HG02588 (cell line): ENCODE measurements at regions not wholly inside any gene's neighbourhood (a gene's known extent, or its start where the extent isn't known, plus 50 kb on each side); places are given as distances from the start of the nearest gene placed in this dataset.

ENCODE experiments used
- ATAC-seq: cut with Tn5 transposase; IDR thresholded peaks from one replicate; pipeline ENCODE4 v1.9.1; 2021; ENCODE audit warnings: mild to moderate bottlenecking, moderate library complexity; ENCODE audit not compliant: unreplicated experiment

DNA sequence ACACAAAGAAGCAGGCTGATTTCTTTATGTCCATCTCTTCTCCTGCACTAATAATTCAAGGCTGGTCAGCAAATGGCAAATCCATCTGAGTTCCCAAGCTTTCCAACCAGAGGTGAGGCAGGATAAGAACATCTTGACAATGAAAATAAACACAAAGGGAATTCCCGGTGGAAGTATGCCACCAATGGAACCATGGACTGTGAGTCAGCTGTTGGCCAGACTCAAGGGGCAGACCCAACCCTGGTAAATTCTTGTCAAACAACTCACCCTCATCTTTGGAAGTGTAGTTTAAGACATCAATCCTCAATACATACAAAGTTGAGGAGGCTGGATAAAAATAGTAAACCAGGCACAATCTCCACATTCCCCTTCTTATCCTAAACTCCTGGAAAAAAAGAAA lies 74.3 kb upstream of the CES5A start:
- ATAC-seq: no peak

- ATAC-seq: no peak
These were observed 73.1 kb upstream of the CES5A start for GRCh38 chr16:55948230-55948629.

GRCh38 chr16:55947366-55947765 lies 72.2 kb upstream of the CES5A start:
- no peak for ATAC-seq

DNA sequence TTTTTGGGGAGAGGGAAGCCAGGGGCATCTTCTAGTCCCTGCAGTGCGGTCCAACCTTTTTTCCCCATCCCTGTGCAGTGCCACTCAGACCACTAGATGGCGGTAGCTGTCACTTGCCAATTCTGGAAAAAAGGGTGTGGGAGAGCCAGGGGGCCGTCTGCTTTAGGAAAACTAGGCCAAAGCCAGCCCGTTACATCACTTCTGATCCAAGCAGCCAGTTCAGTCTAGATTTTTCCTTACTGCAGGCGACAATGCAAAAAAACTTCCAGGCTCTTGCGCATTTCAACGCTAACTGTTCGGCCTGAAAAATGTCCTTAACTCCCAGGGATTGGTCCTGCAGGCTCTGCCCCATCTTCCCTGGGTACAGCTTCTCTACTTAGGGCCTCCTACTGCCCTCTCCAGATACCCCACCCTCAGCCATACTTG lies 69.2 kb upstream of the CES5A start:
- no peak for ATAC-seq

DNA sequence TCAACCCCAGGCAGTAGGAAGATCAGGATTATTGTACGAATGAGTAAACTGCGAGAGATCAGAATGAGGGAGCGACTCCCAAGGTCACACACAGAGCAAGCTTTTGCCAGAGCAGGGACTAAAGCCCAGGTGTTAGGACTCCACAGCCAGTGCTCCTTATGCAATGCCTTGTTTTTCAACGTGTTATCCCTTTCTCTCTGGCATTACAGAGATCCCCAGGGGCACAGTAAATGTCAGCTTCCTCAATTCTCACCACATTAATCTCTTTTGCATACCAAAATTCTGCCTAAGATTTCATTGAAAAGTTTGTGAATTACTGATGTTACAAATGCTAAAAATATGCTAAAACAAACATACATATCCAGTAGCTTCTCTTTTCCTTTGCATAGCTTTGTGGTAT lies 68.1 kb upstream of the CES5A start:
- no peak for ATAC-seq

DNA sequence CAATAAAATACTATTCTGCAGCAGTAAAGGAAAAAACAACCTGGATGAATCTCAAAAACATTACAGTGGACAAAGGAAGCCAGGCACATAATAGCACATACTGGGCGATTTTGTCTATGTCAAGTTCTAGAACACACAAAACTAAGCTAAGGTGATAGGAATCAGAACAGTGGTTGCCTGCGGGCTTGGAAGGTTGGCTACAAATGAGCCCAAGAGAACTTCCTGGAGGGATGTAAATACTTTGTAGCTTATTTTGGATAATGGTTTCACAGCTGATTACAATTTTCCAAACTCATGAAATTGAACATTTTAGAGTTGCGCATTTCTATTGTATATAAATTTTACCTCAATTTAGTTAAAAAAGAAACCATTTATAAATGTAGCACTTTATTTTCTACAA lies 67.6 kb upstream of the CES5A start:
- ATAC-seq: no peak

GRCh38 chr16:55941552-55941951 lies 66.4 kb upstream of the CES5A start:
- no peak for ATAC-seq

- ATAC-seq: no peak
These were observed 63.0 kb upstream of the CES5A start for GRCh38 chr16:55938126-55938525.

DNA sequence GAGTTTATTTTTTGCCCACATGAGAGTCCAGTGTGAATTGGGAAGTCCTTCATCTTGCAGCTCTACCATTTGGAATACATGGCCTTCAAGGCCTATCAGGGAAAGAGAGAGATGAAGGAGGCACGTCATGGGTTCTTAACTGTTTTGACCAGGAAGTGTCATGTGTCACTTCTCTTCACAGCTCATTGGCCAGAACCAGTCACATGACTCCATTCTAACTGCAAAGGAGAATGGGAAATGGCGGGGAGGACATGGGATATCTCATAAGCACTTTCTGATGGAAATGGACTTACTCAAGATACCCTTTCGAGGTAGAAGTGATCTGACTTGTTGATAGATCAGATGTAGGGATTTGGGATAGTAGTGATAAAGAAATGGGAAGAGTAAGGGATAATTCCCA lies 57.9 kb upstream of the CES5A start:
- no peak for ATAC-seq

DNA sequence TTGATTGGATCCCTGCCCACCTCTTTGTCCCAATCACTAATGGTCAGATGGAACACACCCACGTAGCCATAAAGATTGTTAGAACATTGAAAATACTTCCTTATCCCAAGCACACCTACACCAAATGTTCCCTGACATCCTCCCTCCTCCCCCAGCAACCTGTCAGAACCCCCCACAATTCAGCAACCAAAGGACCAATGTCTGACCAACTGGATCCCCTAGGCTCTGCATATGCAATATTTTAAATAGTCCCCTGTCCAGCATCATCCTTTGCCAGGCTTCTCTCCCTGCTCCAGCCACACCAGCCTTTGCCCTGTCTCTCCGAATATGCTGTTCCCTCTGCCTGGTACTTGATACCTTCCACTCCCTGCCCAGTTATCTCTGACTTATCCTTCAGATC lies 54.9 kb upstream of the CES5A start:
- no peak for ATAC-seq

DNA sequence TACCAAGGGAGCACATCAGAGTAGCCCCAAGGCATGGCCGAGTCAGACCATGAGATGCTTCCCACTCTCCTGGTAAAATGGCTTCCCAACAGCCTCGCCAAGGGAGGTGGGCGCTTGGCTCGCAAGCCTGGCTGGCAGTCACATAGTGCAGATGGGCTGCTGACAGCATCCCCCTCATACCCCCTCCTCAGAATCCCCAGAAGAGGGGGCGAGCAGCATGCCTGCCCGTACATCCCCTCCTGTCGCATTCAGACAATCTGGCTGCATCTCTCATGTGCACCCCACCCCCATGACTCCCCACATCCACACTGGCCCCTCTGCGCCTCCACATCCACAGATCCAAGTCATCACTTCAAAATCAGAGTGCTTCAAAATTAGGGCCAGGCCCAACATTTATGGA lies 54.0 kb upstream of the CES5A start:
- no peak for ATAC-seq

DNA sequence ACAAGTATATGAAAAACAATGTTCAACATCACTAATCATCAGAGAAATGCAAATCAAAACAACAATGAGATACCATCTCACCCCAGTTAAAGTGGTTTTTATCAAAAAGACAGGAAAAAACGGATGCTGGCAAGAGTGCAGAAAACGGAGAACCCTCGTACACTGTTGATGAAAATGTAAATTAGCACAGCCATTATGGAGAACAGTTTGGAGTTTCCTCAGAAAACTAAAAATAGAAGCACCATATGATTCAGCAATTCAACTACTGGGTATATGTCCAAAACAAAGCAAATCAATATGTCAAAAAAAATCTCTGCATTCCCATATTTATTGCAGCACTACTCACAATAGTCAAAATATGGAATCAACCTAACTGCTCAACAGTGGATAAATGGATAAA lies 50.1 kb upstream of the CES5A start:
- ATAC-seq: no peak
